ENCODE measurements at regions not wholly inside any gene's neighbourhood (a gene's known extent, or its start where the extent isn't known, plus 50 kb on each side); places are given as distances from the start of the nearest gene placed in this dataset.
"Not testable (repeated sequence)": the region's sequence is repeated elsewhere in the genome, so short reads cannot be mapped to it uniquely, and the experiment has no call there.

DNA sequence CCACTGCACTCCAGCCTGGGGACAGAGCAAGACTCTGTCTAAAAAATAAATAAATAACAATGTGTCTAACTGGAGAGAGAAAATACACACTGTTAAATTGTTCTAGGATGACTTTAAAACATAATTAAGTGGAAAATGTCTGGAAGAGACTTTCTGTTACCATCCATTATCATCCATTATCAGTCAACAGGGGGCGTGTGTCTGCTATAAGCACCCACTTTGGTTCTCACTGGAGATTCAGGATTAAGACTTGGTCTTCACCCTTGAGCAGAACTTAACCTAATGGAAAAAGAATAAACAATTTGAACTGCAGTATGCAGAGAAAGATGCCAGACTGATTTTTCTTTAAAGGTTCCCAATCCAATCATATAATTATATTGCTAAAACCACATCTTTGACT is 999.8 kb upstream of the GYPC start:
- intact Hi-C loops (cut with micrococcal nuclease), result no loop called here
- Histone ChIP-seq H3K4me1 (ENCODE audit: insufficient read depth, low read length) (no peaks in the 10 kb centered on the region), H3K9me2 (replicated peaks; ENCODE audit: low read length) (no peaks in the 10 kb centered on the region), H3K79me2 (ENCODE audit: low read length) (no peaks in the 10 kb centered on the region), H3F3A (ENCODE audit: low read length, unreplicated experiment) (no peaks in the 10 kb centered on the region), H2AFZ (ENCODE audit: low read length) (no peak overlapping the region), H3K9ac (ENCODE audit: low read length) (no peak overlapping the region), H3K4me2 (ENCODE audit: low read length) (no peak overlapping the region), H3K4me3 (ENCODE audit: low read length) (no peak overlapping the region), H3K9me3 (ENCODE audit: low read length) (no peaks in the 10 kb centered on the region), H4K20me1 (ENCODE audit: low read length) (no peaks in the 10 kb centered on the region), H3K27me3 (ENCODE audit: low read length) (no peaks in the 10 kb centered on the region), H3K27ac (ENCODE audit: low read length) (no peak overlapping the region), H3K36me3 (ENCODE audit: low read depth, low read length) (no peaks in the 10 kb centered on the region)
- CTCF ChIA-PET, result no interaction called here
- DNase-seq (no peak), ATAC-seq (no peak)
- no TSS peak for BruUV-seq (replicated peaks)
- POLR2A ChIA-PET (ENCODE audit: unreplicated experiment), result no interaction called here
- no peak for TF ChIP-seq EZH2phosphoT487 (IDR thresholded peaks at IDR 0.05; ENCODE audit: borderline replicate concordance, low read length)

DNA sequence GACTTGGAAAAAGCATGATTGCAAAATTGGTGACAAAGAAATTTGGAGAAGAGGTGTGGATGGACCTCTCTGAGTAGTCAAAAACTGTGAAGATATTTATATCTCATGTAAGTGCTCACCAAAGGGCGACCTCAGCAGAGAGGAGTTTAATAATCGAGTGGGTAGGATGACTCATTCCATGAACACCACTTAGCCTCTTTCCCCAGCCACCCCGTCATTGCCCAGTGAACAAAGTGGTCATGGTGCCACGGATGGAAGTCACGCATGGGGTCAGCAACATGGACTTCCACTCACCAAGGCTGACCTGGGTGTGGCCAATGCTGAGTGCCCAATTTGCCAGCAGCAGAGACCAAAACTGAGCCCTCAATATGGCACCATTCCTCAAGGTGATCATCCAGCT is 997.4 kb upstream of the GYPC start:
- H3K9ac ChIP-seq (ENCODE audit: low read length), result no peak overlapping the region
- TF ChIP-seq EZH2 (IDR thresholded peaks at IDR 0.05; ENCODE audit: low read length, unreplicated experiment), result no peak
- TF ChIP-seq, protein P1, sequence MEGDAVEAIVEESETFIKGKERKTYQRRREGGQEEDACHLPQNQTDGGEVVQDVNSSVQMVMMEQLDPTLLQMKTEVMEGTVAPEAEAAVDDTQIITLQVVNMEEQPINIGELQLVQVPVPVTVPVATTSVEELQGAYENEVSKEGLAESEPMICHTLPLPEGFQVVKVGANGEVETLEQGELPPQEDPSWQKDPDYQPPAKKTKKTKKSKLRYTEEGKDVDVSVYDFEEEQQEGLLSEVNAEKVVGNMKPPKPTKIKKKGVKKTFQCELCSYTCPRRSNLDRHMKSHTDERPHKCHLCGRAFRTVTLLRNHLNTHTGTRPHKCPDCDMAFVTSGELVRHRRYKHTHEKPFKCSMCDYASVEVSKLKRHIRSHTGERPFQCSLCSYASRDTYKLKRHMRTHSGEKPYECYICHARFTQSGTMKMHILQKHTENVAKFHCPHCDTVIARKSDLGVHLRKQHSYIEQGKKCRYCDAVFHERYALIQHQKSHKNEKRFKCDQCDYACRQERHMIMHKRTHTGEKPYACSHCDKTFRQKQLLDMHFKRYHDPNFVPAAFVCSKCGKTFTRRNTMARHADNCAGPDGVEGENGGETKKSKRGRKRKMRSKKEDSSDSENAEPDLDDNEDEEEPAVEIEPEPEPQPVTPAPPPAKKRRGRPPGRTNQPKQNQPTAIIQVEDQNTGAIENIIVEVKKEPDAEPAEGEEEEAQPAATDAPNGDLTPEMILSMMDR (conservative IDR thresholded peaks at IDR 0.05; ENCODE audit: low read depth, low read length), result no peak
- TF ChIP-seq EZH2phosphoT487 (IDR thresholded peaks at IDR 0.05; ENCODE audit: borderline replicate concordance, low read length), result no peak
- no peak overlapping the region for H3K27ac ChIP-seq (ENCODE audit: low read length)
- H3K9me2 ChIP-seq (replicated peaks; ENCODE audit: low read length), result no peaks in the 10 kb centered on the region
- no peak for ATAC-seq
- H3K79me2 ChIP-seq (ENCODE audit: low read length), result no peaks in the 10 kb centered on the region
- no peaks in the 10 kb centered on the region for H3F3A ChIP-seq (ENCODE audit: low read length, unreplicated experiment)
- H2AFZ ChIP-seq (ENCODE audit: low read length), result no peak overlapping the region
- H4K20me1 ChIP-seq (ENCODE audit: low read length), result no peaks in the 10 kb centered on the region
- H3K4me1 ChIP-seq (ENCODE audit: insufficient read depth, low read length), result no peaks in the 10 kb centered on the region
- intact Hi-C loops (cut with micrococcal nuclease), result no loop called here
- H3K27me3 ChIP-seq (ENCODE audit: low read length), result no peaks in the 10 kb centered on the region
- BruUV-seq (replicated peaks), result no TSS peak
- H3K4me2 ChIP-seq (ENCODE audit: low read length), result no peak overlapping the region
- CTCF ChIA-PET, result no interaction called here
- DNase-seq, result no peak
- POLR2A ChIA-PET (ENCODE audit: unreplicated experiment), result no interaction called here
- no peak overlapping the region for H3K4me3 ChIP-seq (ENCODE audit: low read length)
- no peaks in the 10 kb centered on the region for H3K36me3 ChIP-seq (ENCODE audit: low read depth, low read length)
- 0 out of 2 replicates have a peak, but pooled peaks cover 6% of the 10 kb centered on the region for H3K9me3 ChIP-seq (ENCODE audit: low read length)

DNA sequence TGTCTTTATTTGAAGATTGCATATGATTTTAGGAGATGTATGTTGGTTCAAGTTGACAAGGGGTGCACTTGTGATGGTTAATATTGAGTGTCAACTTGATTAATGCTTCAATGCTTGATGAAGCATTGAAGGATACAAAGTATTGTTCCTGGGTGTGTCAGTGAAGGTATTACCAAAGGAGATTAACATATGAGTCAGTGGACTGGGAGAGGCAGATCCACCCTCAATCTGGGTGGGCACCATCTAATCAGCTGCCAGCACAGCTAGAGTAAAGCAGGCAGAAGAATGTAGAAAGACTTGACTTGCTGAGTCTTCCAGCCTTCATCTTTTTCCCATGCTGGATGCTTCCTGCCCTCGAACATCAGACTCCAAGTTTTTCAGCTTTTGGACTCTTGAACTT is 995.6 kb upstream of the GYPC start:
- intact Hi-C loops (cut with micrococcal nuclease); H3K9ac ChIP-seq (ENCODE audit: low read length); H3K9me2 ChIP-seq (replicated peaks; ENCODE audit: low read length); H3F3A ChIP-seq (ENCODE audit: low read length, unreplicated experiment); H2AFZ ChIP-seq (ENCODE audit: low read length); H3K4me1 ChIP-seq (ENCODE audit: insufficient read depth, low read length); DNase-seq; H3K79me2 ChIP-seq (ENCODE audit: low read length); CTCF ChIA-PET; H3K4me3 ChIP-seq (ENCODE audit: low read length); H3K27ac ChIP-seq (ENCODE audit: low read length); POLR2A ChIA-PET (ENCODE audit: unreplicated experiment); H3K9me3 ChIP-seq (ENCODE audit: low read length); H4K20me1 ChIP-seq (ENCODE audit: low read length); H3K27me3 ChIP-seq (ENCODE audit: low read length); H3K36me3 ChIP-seq (ENCODE audit: low read depth, low read length); H3K4me2 ChIP-seq (ENCODE audit: low read length); BruUV-seq (replicated peaks); ATAC-seq: not testable (repeated sequence)

DNA sequence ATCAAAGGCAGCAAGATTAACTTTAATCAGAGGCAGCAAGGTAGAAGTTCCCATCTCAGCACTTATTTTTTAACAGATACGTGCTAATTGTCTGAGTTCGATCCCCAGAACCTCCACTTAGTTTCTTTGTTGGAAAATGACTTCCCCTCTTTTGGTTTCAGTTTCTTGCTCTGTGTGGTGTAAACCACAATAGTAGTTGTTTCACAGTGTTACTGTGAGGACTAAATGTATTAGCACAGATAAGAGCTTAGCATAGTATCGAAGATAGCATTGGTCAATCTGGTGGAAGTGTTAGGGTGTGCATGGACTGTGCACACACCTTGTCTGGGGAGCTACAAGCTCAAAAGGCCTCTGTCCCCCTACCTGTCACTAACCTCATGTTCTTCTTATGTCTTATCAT is 988.3 kb upstream of the GYPC start:
- POLR2A ChIA-PET (ENCODE audit: unreplicated experiment), result no interaction called here

More for the DNA sequence above, 988.3 kb upstream of the GYPC start:
- H3K9ac ChIP-seq (ENCODE audit: low read length), result no peak overlapping the region
- H3K79me2 ChIP-seq (ENCODE audit: low read length), result no peaks in the 10 kb centered on the region
- H3K9me2 ChIP-seq (replicated peaks; ENCODE audit: low read length), result no peaks in the 10 kb centered on the region
- H3K27ac ChIP-seq (ENCODE audit: low read length), result no peak overlapping the region
- H3K9me3 ChIP-seq (ENCODE audit: low read length), result 0 out of 2 replicates have a peak, but pooled peaks cover 6% of the 10 kb centered on the region
- BruUV-seq (replicated peaks), result no TSS peak
- TF ChIP-seq, protein P1 (conservative IDR thresholded peaks at IDR 0.05; ENCODE audit: low read depth, low read length), result no peak
- TF ChIP-seq EZH2 (IDR thresholded peaks at IDR 0.05; ENCODE audit: low read length, unreplicated experiment), result no peak
- TF ChIP-seq EZH2phosphoT487 (IDR thresholded peaks at IDR 0.05; ENCODE audit: borderline replicate concordance, low read length), result no peak
- no peaks in the 10 kb centered on the region for H3K36me3 ChIP-seq (ENCODE audit: low read depth, low read length)
- no peak overlapping the region for H3K4me3 ChIP-seq (ENCODE audit: low read length)
- no peaks in the 10 kb centered on the region for H3K4me1 ChIP-seq (ENCODE audit: insufficient read depth, low read length)
- H2AFZ ChIP-seq (ENCODE audit: low read length), result no peak overlapping the region
- no peaks in the 10 kb centered on the region for H4K20me1 ChIP-seq (ENCODE audit: low read length)
- CTCF ChIA-PET, result no interaction called here
- ATAC-seq (no peak), DNase-seq (no peak)
- no peak overlapping the region for H3K4me2 ChIP-seq (ENCODE audit: low read length)
- no peaks in the 10 kb centered on the region for H3F3A ChIP-seq (ENCODE audit: low read length, unreplicated experiment)
- intact Hi-C loops (cut with micrococcal nuclease), result no loop called here
- no peaks in the 10 kb centered on the region for H3K27me3 ChIP-seq (ENCODE audit: low read length)
